SH-SY5Y (cell line): ENCODE measurements at regions not wholly inside any gene's neighbourhood (a gene's known extent, or its start where the extent isn't known, plus 50 kb on each side); places are given as distances from the start of the nearest gene placed in this dataset.

ENCODE experiments used
- GATA2 ChIP-seq: IDR thresholded peaks from 2 replicates; pipeline ENCODE4 v1.6.1; 2011; ENCODE audit warnings: mild to moderate bottlenecking, low read depth, low read length
- GATA3 ChIP-seq: IDR thresholded peaks from 2 replicates; pipeline ENCODE4 v1.6.1; 2011; ENCODE audit warnings: low read depth, mild to moderate bottlenecking, low read length, moderate library complexity

DNA sequence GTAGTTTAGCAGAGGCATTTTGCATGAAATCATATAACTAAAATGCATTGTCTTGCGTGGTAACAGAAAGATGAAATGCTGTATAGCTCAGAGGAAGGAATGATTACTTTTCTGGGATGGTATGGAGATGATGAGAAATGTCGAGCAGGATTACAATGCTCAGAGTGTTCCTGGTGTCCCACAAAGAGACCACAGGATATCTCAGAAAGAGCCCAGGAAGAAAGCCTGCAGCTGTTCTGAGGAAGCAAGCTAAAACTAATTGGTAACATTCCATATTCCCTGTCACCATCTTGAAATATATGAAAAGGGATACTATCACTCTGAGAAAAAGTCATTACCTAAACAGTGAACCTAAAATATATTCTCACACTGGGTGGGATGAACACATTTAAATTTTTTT lies 233.1 kb downstream of the POU4F1 start:
- TF ChIP-seq GATA2 (no peak), GATA3 (no peak)
